Right lobe of liver (tissue), 4 donors: ENCODE measurements at regions not wholly inside any gene's neighbourhood (a gene's known extent, or its start where the extent isn't known, plus 50 kb on each side); places are given as distances from the start of the nearest gene placed in this dataset.

Source experiments
- CTCF ChIP-seq, 4 donors: fragments of 200-600 bp in 3 of 4; fragments of 450-650 bp in 1 of 4; IDR thresholded peaks; one replicate each; pipeline versions ENCODE4 v1.5.1 to v1.8.0; 2016 to 2022; ENCODE audit warnings: antibody characterized with exemption in 4 of 4, mild to moderate bottlenecking in 2 of 4
- POLR2A ChIP-seq: fragments of 450-650 bp; IDR thresholded peaks from one replicate; pipeline ENCODE4 v1.6.1; 2017; ENCODE audit warnings: antibody characterized with exemption, mild to moderate bottlenecking
- donor health status: DM: no; HTN: no; CAD: no.
- donor health status: DM: no; HTN: no; CAD: no.
- donor health status: DM: no; HTN: yes; CAD: no.

- no peak for TF ChIP-seq CTCF (IDR thresholded peaks at IDR 0.05)
- no peak for TF ChIP-seq POLR2A
These were observed 86.8 kb downstream of the EDNRB start for GRCh38 chr13:77831866-77832265.
